ENCODE measurements at regions not wholly inside any gene's neighbourhood (a gene's known extent, or its start where the extent isn't known, plus 50 kb on each side); places are given as distances from the start of the nearest gene placed in this dataset.
A peak's percentile ranks its signal among the peaks of the same experiment; 100 is the strongest.
"Not testable (repeated sequence)": the region's sequence is repeated elsewhere in the genome, so short reads cannot be mapped to it uniquely, and the experiment has no call there.

GRCh38 chr11:24249921-24250320, 246.9 kb upstream of the LUZP2 start:
- in situ Hi-C loops (cut with HindIII; ENCODE audit: low sequenced_read_pairs): no loop called here
- no peak for DNase-seq (ENCODE audit: low read depth, low spot score)
- H3K4me3 ChIP-seq (ENCODE audit: low read depth, low read length): no peak overlapping the region
- TF ChIP-seq CTCF (IDR thresholded peaks at IDR 0.05; ENCODE audit: low read depth, low read length): no peak

- peak; percentile 27 for DNase-seq (ENCODE audit: low read depth, low spot score)
- in situ Hi-C loops (cut with HindIII; ENCODE audit: low sequenced_read_pairs): no loop called here
- no peak overlapping the region for H3K4me3 ChIP-seq (ENCODE audit: low read depth, low read length)
- TF ChIP-seq CTCF (IDR thresholded peaks at IDR 0.05; ENCODE audit: low read depth, low read length): no peak
Observed at GRCh38 chr11:24253237-24253760, 243.6 kb upstream of the LUZP2 start.

- no peak overlapping the region for H3K4me3 ChIP-seq (ENCODE audit: low read depth, low read length)
- no peak for DNase-seq (ENCODE audit: low read depth, low spot score)
- in situ Hi-C loops (cut with HindIII; ENCODE audit: low sequenced_read_pairs): no loop called here
- TF ChIP-seq CTCF (IDR thresholded peaks at IDR 0.05; ENCODE audit: low read depth, low read length): no peak
Observed at GRCh38 chr11:24264868-24265267, 232.0 kb upstream of the LUZP2 start.

GRCh38 chr11:24267014-24267413, 229.8 kb upstream of the LUZP2 start:
- no peak overlapping the region for H3K4me3 ChIP-seq (ENCODE audit: low read depth, low read length)
- in situ Hi-C loops (cut with HindIII; ENCODE audit: low sequenced_read_pairs): no loop called here
- no peak for DNase-seq (ENCODE audit: low read depth, low spot score)
- TF ChIP-seq CTCF (IDR thresholded peaks at IDR 0.05; ENCODE audit: low read depth, low read length): no peak

- DNase-seq (ENCODE audit: low read depth, low spot score): no peak
Observed at GRCh38 chr11:24271798-24272197, 225.1 kb upstream of the LUZP2 start.

GRCh38 chr11:24274214-24274781, 222.6 kb upstream of the LUZP2 start:
- DNase-seq (ENCODE audit: low read depth, low spot score); H3K4me3 ChIP-seq (ENCODE audit: low read depth, low read length); in situ Hi-C loops (cut with HindIII; ENCODE audit: low sequenced_read_pairs): not testable (repeated sequence)

More at GRCh38 chr11:24271798-24272197, 225.1 kb upstream of the LUZP2 start:
- no peak for TF ChIP-seq CTCF (IDR thresholded peaks at IDR 0.05; ENCODE audit: low read depth, low read length)
- in situ Hi-C loops (cut with HindIII; ENCODE audit: low sequenced_read_pairs): no loop called here
- no peak overlapping the region for H3K4me3 ChIP-seq (ENCODE audit: low read depth, low read length)

- TF ChIP-seq CTCF (IDR thresholded peaks at IDR 0.05; ENCODE audit: low read depth, low read length): no peak
- DNase-seq (ENCODE audit: low read depth, low spot score): no peak
- no peak overlapping the region for H3K4me3 ChIP-seq (ENCODE audit: low read depth, low read length)
- in situ Hi-C loops (cut with HindIII; ENCODE audit: low sequenced_read_pairs): no loop called here
Observed at GRCh38 chr11:24286238-24286637, 210.6 kb upstream of the LUZP2 start.
